Transverse colon (tissue), 4 donors: ENCODE measurements at regions not wholly inside any gene's neighbourhood (a gene's known extent, or its start where the extent isn't known, plus 50 kb on each side); places are given as distances from the start of the nearest gene placed in this dataset.

Experiments
- DNase-seq: peaks from one replicate; pipeline ENCODE4 v3.0.0-alpha.2; 2019
- H3K27ac ChIP-seq, 4 donors: fragments of 200-600 bp; sonication (generic); 2 replicates each; pipeline ENCODE4 v1.5.1; 2016 to 2018; ENCODE audit warnings: inconsistent platforms in 4 of 4
- H3K27me3 ChIP-seq: fragments of 200-600 bp; sonication (generic); 2 replicates; pipeline ENCODE4 v1.5.1; 2017; ENCODE audit warnings: inconsistent platforms
- H3K36me3 ChIP-seq, 4 donors: fragments of 200-600 bp; sonication (generic); 2 replicates each; pipeline ENCODE4 v1.5.1; 2017 to 2019; ENCODE audit warnings: inconsistent platforms in 4 of 4
- H3K4me1 ChIP-seq, 4 donors: fragments of 200-600 bp; sonication (generic); 2 replicates each; pipeline ENCODE4 v1.5.1; 2017 to 2020; ENCODE audit warnings: inconsistent platforms in 4 of 4
- H3K4me3 ChIP-seq, 4 donors: fragments of 200-600 bp; sonication (generic); 1 replicate in 1 of 4; 2 replicates in 3 of 4; pipeline versions ENCODE4 v1.5.1 to v1.6.1; 2017 to 2019; ENCODE audit warnings: inconsistent platforms in 4 of 4
- H3K9me3 ChIP-seq, 2 donors: fragments of 200-600 bp; sonication (generic); 2 replicates each; pipeline ENCODE4 v1.5.1; 2017 to 2019; ENCODE audit warnings: inconsistent platforms in 2 of 2
- EP300 ChIP-seq: sonication (generic); formaldehyde crosslinking; IDR thresholded peaks from one replicate; pipeline ENCODE4 v1.6.1; 2017; ENCODE audit warnings: antibody characterized with exemption, low read depth
- POLR2A ChIP-seq: fragments of 450-650 bp; IDR thresholded peaks from one replicate; pipeline ENCODE4 v1.6.1; 2016; ENCODE audit warnings: antibody characterized with exemption, mild to moderate bottlenecking, moderate library complexity
- POLR2AphosphoS5 ChIP-seq, 3 donors: sonication (generic); formaldehyde crosslinking; IDR thresholded peaks; one replicate each; pipeline ENCODE4 v1.6.1; 2016; ENCODE audit warnings: antibody characterized with exemption in 3 of 3
- WGBS, 2 donors: methylation state at CpG; one replicate each; pipeline ENCODE4 v1.1.5; 2018; ENCODE audit warnings: low coverage in 1 of 2; 5-methylcytosine and 5-hydroxymethylcytosine counted together
- in situ Hi-C, 4 donors: fragments of 200-750 bp; cut with MboI; loops; one replicate each; pipeline versions ENCODE4 v1.15.0 to v1.15.1; 2017; ENCODE audit warnings: low sequenced_read_pairs in 3 of 4, low pct_ligation_motif_present in 1 of 4, low pct_unique_long_range_greater_than_20kb in 1 of 4
- intact Hi-C: fragments of 100-400 bp; cut with DNase I; formaldehyde crosslinking; loops from one replicate; pipeline ENCODE4 v1.15.1; 2023; ENCODE audit warnings: low total_unique reads
- TF ChIP-seq, protein P1 (sequence below), 5 experiments: fragments of 200-600 bp in 3 of 5; fragments of 450-650 bp in 2 of 5; sonication (generic) in 3 of 5; IDR thresholded peaks; 1 replicate in 2 of 5; 2 replicates in 3 of 5; pipeline ENCODE4 v1.5.1; 2016 to 2017; ENCODE audit warnings: antibody characterized with exemption in 5 of 5, inconsistent platforms in 3 of 5, mild to moderate bottlenecking in 2 of 5, moderate library complexity in 1 of 5

DNA sequence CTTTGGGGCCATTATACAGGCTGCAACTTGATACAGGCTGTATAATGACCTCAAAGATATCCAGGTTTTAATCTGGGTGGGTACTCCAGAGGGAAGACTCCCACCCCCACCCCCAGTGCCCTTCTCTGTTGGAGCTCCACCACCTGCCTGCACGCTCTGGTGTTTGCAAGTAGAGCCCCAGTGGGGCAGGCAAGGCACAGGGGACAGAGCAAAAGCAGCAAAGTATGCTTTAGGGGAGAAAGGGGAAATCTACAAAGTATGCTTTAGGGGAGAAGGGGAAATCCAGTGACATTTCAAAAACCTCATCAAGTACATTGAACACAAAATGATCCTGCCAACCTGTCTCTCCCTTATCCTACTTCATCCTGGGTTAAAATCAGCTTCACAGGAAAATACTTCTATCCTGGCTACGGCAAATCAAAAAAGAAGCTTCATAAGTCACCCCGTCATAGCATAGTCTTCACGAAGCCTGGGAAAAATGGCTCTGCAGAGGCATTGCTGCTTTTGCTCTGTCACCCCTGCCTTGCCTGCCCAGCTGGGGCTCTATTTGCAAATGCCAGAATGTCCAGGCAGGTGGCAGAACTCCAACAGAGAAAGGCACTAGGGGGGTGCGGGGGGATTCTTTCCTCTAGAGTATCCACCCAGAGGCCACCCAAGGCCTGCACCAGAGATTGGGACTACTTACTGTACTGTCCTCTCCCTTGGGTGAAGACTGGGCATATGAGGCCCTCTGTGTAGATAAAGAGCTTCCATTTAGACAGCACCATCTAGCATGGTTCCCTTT lies 60.9 kb upstream of the ATP11B start:
- in situ Hi-C loops (no loop called here), intact Hi-C loops (no loop called here)
- peaks cover 0 to 11% (median 4%) of the 10 kb centered on the region in 4 donors for H3K4me1 ChIP-seq
- no peaks in the 10 kb centered on the region for H3K9me3 ChIP-seq
- no peak for DNase-seq
- no peak for TF ChIP-seq POLR2AphosphoS5 (IDR thresholded peaks at IDR 0.05)
- TF ChIP-seq POLR2A, result no peak
- TF ChIP-seq EP300, result no peak
- TF ChIP-seq, protein P1, sequence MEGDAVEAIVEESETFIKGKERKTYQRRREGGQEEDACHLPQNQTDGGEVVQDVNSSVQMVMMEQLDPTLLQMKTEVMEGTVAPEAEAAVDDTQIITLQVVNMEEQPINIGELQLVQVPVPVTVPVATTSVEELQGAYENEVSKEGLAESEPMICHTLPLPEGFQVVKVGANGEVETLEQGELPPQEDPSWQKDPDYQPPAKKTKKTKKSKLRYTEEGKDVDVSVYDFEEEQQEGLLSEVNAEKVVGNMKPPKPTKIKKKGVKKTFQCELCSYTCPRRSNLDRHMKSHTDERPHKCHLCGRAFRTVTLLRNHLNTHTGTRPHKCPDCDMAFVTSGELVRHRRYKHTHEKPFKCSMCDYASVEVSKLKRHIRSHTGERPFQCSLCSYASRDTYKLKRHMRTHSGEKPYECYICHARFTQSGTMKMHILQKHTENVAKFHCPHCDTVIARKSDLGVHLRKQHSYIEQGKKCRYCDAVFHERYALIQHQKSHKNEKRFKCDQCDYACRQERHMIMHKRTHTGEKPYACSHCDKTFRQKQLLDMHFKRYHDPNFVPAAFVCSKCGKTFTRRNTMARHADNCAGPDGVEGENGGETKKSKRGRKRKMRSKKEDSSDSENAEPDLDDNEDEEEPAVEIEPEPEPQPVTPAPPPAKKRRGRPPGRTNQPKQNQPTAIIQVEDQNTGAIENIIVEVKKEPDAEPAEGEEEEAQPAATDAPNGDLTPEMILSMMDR (IDR thresholded peaks at IDR 0.05), result no peak
- no peak overlapping the region for H3K4me3 ChIP-seq
- 82 to 91% methylated on average over 4 to 5 of the region's 5 CpGs for WGBS, 2 donors
- no peaks in the 10 kb centered on the region for H3K27me3 ChIP-seq
- no peak overlapping the region for H3K27ac ChIP-seq
- no peaks in the 10 kb centered on the region for H3K36me3 ChIP-seq

DNA sequence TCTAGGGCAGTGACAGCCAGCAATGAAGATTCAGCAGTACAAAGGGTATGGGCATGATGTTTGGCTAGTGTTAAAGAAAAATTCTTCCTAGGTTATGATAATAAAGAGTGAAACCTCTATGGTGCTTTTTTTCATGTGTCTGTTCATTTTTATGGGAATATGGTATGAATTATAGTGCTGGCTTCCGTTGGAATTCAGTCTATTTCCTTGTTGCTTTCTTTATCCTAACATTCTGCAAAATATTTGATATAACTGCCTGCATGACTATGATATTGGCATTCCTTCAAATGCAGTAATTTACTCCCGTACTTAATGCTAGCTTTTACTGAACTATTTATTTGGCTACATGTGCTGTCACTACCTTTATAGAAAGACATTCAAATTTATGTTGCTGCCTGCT lies 57.6 kb upstream of the ATP11B start:
- WGBS, 2 donors, result 21 to 29% methylated on average over 2 of the region's 2 CpGs
- Histone ChIP-seq H3K4me1 (peaks cover 0 to 24% (median 13%) of the 10 kb centered on the region in 4 donors), H3K27me3 (no peaks in the 10 kb centered on the region), H3K36me3 (no peaks in the 10 kb centered on the region), H3K27ac (no peak overlapping the region), H3K9me3 (no peaks in the 10 kb centered on the region), H3K4me3 (no peak overlapping the region)
- in situ Hi-C loops (no loop called here), intact Hi-C loops (no loop called here)
- no peak for DNase-seq
- TF ChIP-seq, protein P1 (IDR thresholded peaks at IDR 0.05), result no peak
- no peak for TF ChIP-seq EP300
- no peak for TF ChIP-seq POLR2AphosphoS5 (IDR thresholded peaks at IDR 0.05)
- TF ChIP-seq POLR2A, result no peak

DNA sequence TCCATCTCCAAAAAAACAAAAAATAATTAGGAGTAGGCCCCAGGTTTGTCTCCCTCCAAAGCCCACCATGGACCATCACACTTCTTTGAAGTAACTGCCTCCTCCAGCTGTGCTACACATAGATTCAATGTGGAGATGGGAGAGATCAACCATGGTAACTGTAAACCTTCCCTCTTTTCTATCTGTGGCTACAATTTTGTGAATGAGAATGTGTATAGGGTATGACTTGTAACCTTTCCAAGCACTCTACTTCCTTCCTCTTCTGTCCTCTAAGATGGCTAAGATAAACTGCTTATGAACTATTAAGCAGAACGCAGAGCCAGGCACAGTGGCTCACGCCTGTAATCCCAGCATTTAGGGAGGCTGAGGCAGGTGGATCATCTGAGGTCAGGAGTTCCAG lies 55.5 kb upstream of the ATP11B start:
- Histone ChIP-seq H3K27ac (peak overlapping the region; percentile 70 to 81 (median 76)), H3K4me3 (no peak overlapping the region), H3K9me3 (no peaks in the 10 kb centered on the region), H3K4me1 (peaks cover 0 to 21% (median 11%) of the 10 kb centered on the region in 4 donors), H3K36me3 (no peaks in the 10 kb centered on the region), H3K27me3 (no peaks in the 10 kb centered on the region)
- no peak for TF ChIP-seq EP300
- TF ChIP-seq, protein P1 (IDR thresholded peaks at IDR 0.05), result no peak
- no peak for TF ChIP-seq POLR2AphosphoS5 (IDR thresholded peaks at IDR 0.05)
- TF ChIP-seq POLR2A, result no peak
- in situ Hi-C loops (no loop called here), intact Hi-C loops (no loop called here)
- WGBS, 2 donors, result 80 to 83% methylated on average over 1 to 2 of the region's 2 CpGs
- DNase-seq, result no peak

DNA sequence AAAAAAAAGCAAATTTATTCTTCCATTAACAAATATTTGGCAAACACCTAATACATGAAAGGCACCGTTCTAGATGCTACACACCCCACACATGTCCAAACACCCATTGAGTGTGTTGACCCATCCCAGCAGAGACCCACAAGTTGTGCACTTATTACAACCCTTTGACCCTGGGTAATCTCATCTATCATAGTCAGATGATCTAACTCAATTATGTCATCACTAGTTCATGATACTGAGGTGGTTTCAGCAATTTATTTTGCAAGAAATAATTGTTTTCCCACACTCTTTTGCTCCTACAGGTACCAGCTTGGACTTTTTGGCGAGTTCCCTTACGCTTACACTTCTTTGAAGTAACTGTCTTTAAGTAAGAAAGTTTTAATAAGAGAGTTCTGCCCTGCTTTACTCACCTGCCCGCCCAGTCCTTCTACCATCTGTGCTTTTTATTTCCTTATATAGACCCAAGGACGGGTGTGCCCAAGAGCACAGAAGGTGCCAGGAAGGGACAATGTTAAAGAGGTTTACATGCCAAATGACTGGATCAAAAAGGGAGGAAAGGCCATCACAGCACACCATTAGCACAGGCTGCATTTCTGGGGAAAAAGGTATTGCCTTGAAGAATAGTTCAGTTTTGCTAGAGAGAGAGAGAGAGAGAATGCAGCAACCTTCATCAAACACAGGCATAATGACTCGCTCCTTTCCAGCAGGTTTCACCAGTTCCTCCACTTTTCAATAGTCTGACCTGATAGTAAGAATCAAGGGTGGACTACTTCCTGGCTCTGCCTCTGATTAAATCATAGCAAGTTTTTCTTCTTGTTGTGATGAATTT lies 54.5 kb upstream of the ATP11B start:
- TF ChIP-seq POLR2AphosphoS5 (IDR thresholded peaks at IDR 0.05), result peak in 1 of 3 donors; percentile 26
- no peak for TF ChIP-seq EP300
- peak; percentile 65 for TF ChIP-seq POLR2A
- TF ChIP-seq, protein P1 (IDR thresholded peaks at IDR 0.05), result peak in 1 of 5 experiments; percentile 11
- H3K27ac ChIP-seq, result peak overlapping the region; percentile 70 to 81 (median 76)
- in situ Hi-C loops, result no loop called here

More for the DNA sequence above, 54.5 kb upstream of the ATP11B start:
- Histone ChIP-seq H3K27me3 (no peaks in the 10 kb centered on the region), H3K9me3 (no peaks in the 10 kb centered on the region), H3K4me3 (no peak overlapping the region), H3K36me3 (no peaks in the 10 kb centered on the region), H3K4me1 (peaks cover 0 to 21% (median 11%) of the 10 kb centered on the region in 4 donors)
- WGBS, 2 donors, result 43 to 44% methylated on average over 6 of the region's 6 CpGs
- peak; percentile 71 for DNase-seq
- intact Hi-C loops, result no loop called here
